C4-2B (cell line): ENCODE measurements at regions not wholly inside any gene's neighbourhood (a gene's known extent, or its start where the extent isn't known, plus 50 kb on each side); places are given as distances from the start of the nearest gene placed in this dataset.
"Not testable (repeated sequence)": the region's sequence is repeated elsewhere in the genome, so short reads cannot be mapped to it uniquely, and the experiment has no call there.

Experiments used
- ZFX ChIP-seq: fragments of 450-650 bp; IDR thresholded peaks from 2 replicates; pipeline ENCODE4 v1.6.1; 2017
- TF ChIP-seq, protein P1 (sequence below): fragments of 450-650 bp; conservative IDR thresholded peaks from 2 replicates; pipeline ENCODE4 v1.5.1; 2017; ENCODE audit warnings: mild to moderate bottlenecking

DNA sequence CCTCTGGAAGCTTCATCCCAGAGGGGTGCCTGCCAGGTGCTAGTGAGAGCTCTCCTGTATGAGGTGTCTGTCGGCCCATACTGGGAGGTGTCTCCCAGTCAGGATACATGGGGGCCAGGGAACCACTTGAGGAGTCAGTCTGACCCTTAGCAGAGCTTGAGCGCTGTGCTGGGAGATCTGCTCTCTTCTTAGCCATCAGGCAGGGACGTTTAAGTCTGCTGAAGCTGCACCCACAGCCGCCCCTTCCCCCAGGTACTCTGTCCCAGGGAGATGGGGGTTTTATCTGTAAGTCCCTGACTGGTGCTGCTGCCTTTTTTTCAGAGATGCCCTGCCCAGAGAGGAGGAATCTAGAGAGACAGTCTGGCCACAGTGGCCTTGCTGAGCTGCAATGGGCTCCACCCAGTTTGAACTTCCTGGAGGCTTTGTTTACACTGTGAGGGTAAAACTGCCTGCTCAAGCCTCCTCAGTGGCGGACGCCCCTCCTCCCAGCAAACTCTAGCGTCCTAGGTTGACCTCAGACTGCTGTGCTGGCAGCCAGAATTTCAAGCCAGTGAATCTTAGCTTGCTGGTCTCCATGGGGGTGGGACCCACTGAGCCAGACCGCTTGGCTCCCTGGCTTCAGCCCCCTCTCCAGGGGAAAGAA lies 93.3 kb upstream of the DYRK2 start:
- TF ChIP-seq, protein P1, sequence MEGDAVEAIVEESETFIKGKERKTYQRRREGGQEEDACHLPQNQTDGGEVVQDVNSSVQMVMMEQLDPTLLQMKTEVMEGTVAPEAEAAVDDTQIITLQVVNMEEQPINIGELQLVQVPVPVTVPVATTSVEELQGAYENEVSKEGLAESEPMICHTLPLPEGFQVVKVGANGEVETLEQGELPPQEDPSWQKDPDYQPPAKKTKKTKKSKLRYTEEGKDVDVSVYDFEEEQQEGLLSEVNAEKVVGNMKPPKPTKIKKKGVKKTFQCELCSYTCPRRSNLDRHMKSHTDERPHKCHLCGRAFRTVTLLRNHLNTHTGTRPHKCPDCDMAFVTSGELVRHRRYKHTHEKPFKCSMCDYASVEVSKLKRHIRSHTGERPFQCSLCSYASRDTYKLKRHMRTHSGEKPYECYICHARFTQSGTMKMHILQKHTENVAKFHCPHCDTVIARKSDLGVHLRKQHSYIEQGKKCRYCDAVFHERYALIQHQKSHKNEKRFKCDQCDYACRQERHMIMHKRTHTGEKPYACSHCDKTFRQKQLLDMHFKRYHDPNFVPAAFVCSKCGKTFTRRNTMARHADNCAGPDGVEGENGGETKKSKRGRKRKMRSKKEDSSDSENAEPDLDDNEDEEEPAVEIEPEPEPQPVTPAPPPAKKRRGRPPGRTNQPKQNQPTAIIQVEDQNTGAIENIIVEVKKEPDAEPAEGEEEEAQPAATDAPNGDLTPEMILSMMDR = not testable (repeated sequence)
- TF ChIP-seq ZFX = not testable (repeated sequence)
